IMR-90 (cell line): ENCODE measurements at regions not wholly inside any gene's neighbourhood (a gene's known extent, or its start where the extent isn't known, plus 50 kb on each side); places are given as distances from the start of the nearest gene placed in this dataset.

ENCODE experiments used
- ATAC-seq: fragments of 200-7000 bp; cut with Tn5 transposase; 2 replicates; pipeline ENCODE4 v1.9.1; 2020; ENCODE audit warnings: low read depth, mild to moderate bottlenecking, moderate library complexity
- BruUV-seq: library from RNA; stranded (reverse); fragments of 400-500 nt; replicated peaks from 2 replicates; lab custom pipeline; 2021; lab: Mats Ljungman, UMichigan
- CTCF ChIA-PET: fragments of 300-600 bp; formaldehyde crosslinking; extraction: SDS; loops from one replicate; lab custom pipeline; 2021; ENCODE audit warnings: antibody characterized with exemption; lab: Yijun Ruan, JAX
- POLR2A ChIA-PET: fragments of 300-600 bp; sonication (Branson Sonifier 250); formaldehyde crosslinking; loops from one replicate; lab custom pipeline; 2022; ENCODE audit warnings: antibody characterized with exemption; ENCODE audit not compliant: unreplicated experiment; lab: Charles Lee
- DNase-seq: peaks from one replicate; pipeline ENCODE4 v3.0.0; 2013
- H2AFZ ChIP-seq: replicated peaks from 2 replicates; pipeline ENCODE3; 2013; ENCODE audit warnings: low read length, mild to moderate bottlenecking; ENCODE audit not compliant: poor library complexity
- H2AK5ac ChIP-seq: 2 replicates; pipeline ENCODE4 v1.6.1; 2013; ENCODE audit warnings: low read depth, low read length, inconsistent platforms
- H2AK9ac ChIP-seq: replicated peaks from 2 replicates; pipeline ENCODE3; 2013; ENCODE audit warnings: mild to moderate bottlenecking, low read depth, low read length, moderate library complexity; ENCODE audit not compliant: poor library complexity
- H2BK120ac ChIP-seq: 2 replicates; pipeline ENCODE4 v1.6.1; 2013; ENCODE audit warnings: low read depth, low read length, inconsistent platforms
- H2BK15ac ChIP-seq: 3 replicates; pipeline ENCODE4 v1.6.1; 2013; ENCODE audit warnings: low read depth, low read length, inconsistent platforms
- H2BK20ac ChIP-seq: 2 replicates; pipeline ENCODE4 v1.6.1; 2013; ENCODE audit warnings: low read depth, mild to moderate bottlenecking, inconsistent platforms, low read length, moderate library complexity
- H2BK5ac ChIP-seq: 2 replicates; pipeline ENCODE4 v1.6.1; 2013; ENCODE audit warnings: mild to moderate bottlenecking, low read depth, low read length, inconsistent platforms; ENCODE audit not compliant: poor library complexity, severe bottlenecking
- H3K14ac ChIP-seq: replicated peaks from 2 replicates; pipeline ENCODE4 v1.6.1; 2013; ENCODE audit warnings: low read depth, low read length, inconsistent platforms
- H3K18ac ChIP-seq: 2 replicates; pipeline ENCODE4 v1.6.1; 2013; ENCODE audit warnings: low read depth, low read length, control low read depth
- H3K23ac ChIP-seq: 2 replicates; pipeline ENCODE4 v1.6.1; 2013; ENCODE audit warnings: low read depth, low read length, inconsistent platforms
- H3K27ac ChIP-seq: 2 replicates; pipeline ENCODE4 v1.5.1; 2013; ENCODE audit warnings: mild to moderate bottlenecking, control low read depth, low read length; ENCODE audit not compliant: insufficient read depth
- H3K27me3 ChIP-seq: 2 replicates; pipeline ENCODE4 v1.6.1; 2013; ENCODE audit warnings: low read length; ENCODE audit not compliant: control insufficient read depth, insufficient read depth
- H3K36me3 ChIP-seq: 2 replicates; pipeline ENCODE4 v1.6.1; 2013; ENCODE audit warnings: low read length, mixed read lengths; ENCODE audit not compliant: control insufficient read depth, insufficient read depth
- H3K4ac ChIP-seq: 2 replicates; pipeline ENCODE4 v1.6.1; 2013; ENCODE audit warnings: low read depth, low read length, inconsistent platforms
- H3K4me1 ChIP-seq: 2 replicates; pipeline ENCODE4 v1.6.1; 2013; ENCODE audit warnings: low read length, mixed read lengths; ENCODE audit not compliant: control insufficient read depth, insufficient read depth
- H3K4me2 ChIP-seq: 2 replicates; pipeline ENCODE4 v1.6.1; 2013; ENCODE audit warnings: low read depth, mild to moderate bottlenecking, control low read depth, low read length, moderate library complexity
- H3K4me3 ChIP-seq: 2 replicates; pipeline ENCODE4 v1.5.1; 2013; ENCODE audit warnings: low read depth, mild to moderate bottlenecking, control low read depth, low read length, moderate library complexity; ENCODE audit not compliant: insufficient read depth
- H3K56ac ChIP-seq: 2 replicates; pipeline ENCODE4 v1.6.1; 2013; ENCODE audit warnings: low read length, inconsistent platforms; ENCODE audit not compliant: insufficient read depth; ENCODE audit errors: extremely low read depth
- H3K79me1 ChIP-seq, 2 experiments: 2 replicates each; pipeline ENCODE4 v1.6.1; 2013; ENCODE audit warnings: low read length in 2 of 2, inconsistent platforms in 1 of 2, low read depth in 1 of 2
- H3K9ac ChIP-seq: 2 replicates; pipeline ENCODE4 v1.6.1; 2013; ENCODE audit warnings: low read depth, low read length, control low read depth
- H3K9me1 ChIP-seq: 2 replicates; pipeline ENCODE4 v1.6.1; 2013; ENCODE audit warnings: low read length, inconsistent platforms; ENCODE audit not compliant: insufficient read depth
- H3K9me3 ChIP-seq: 2 replicates; pipeline ENCODE4 v1.6.1; 2013; ENCODE audit warnings: low read length; ENCODE audit not compliant: control insufficient read depth, insufficient read depth
- H4K20me1 ChIP-seq: 2 replicates; pipeline ENCODE4 v1.6.1; 2013; ENCODE audit warnings: low read length, inconsistent platforms; ENCODE audit not compliant: insufficient read depth
- H4K5ac ChIP-seq: 2 replicates; pipeline ENCODE4 v1.6.1; 2013; ENCODE audit warnings: mild to moderate bottlenecking, low read depth, low read length, control low read depth
- H4K8ac ChIP-seq, 2 experiments: 2 replicates each; pipeline ENCODE4 v1.6.1; 2013; ENCODE audit warnings: low read depth in 2 of 2, low read length in 2 of 2, control low read depth in 1 of 2, inconsistent platforms in 1 of 2
- H4K91ac ChIP-seq: 2 replicates; pipeline ENCODE4 v1.6.1; 2013; ENCODE audit warnings: low read depth, low read length, inconsistent platforms; ENCODE audit not compliant: insufficient read depth
- BHLHE40 ChIP-seq: fragments of 150-350 bp; IDR thresholded peaks from 2 replicates; pipeline ENCODE4 v1.6.1; 2016; ENCODE audit warnings: mild to moderate bottlenecking, low read depth, low read length
- CEBPB ChIP-seq: IDR thresholded peaks from 2 replicates; pipeline ENCODE4 v1.6.1; 2012; ENCODE audit warnings: low read depth, low read length, improper control_type of control experiment
- CHD1 ChIP-seq: IDR thresholded peaks from 2 replicates; pipeline ENCODE4 v1.6.1; 2012; ENCODE audit warnings: low read depth, low read length, improper control_type of control experiment
- CTCF ChIP-seq: conservative IDR thresholded peaks from 2 replicates; pipeline ENCODE4 v1.5.1; 2012; ENCODE audit warnings: mild to moderate bottlenecking, low read depth, low read length, improper control_type of control experiment
- MXI1 ChIP-seq: IDR thresholded peaks from 2 replicates; pipeline ENCODE4 v1.6.1; 2012; ENCODE audit warnings: low read depth, mild to moderate bottlenecking, low read length, moderate library complexity, borderline replicate concordance
- NFE2L2 ChIP-seq: fragments of 150-350 bp; IDR thresholded peaks from 2 replicates; pipeline ENCODE4 v1.6.1; 2016; ENCODE audit warnings: low read depth, mild to moderate bottlenecking, low read length
- RFX5 ChIP-seq: IDR thresholded peaks from 2 replicates; pipeline ENCODE4 v1.8.0; 2012; ENCODE audit warnings: low read depth, mild to moderate bottlenecking, low read length, moderate library complexity
- USF2 ChIP-seq: fragments of 150-350 bp; IDR thresholded peaks from 2 replicates; pipeline ENCODE4 v1.6.1; 2017; ENCODE audit warnings: mild to moderate bottlenecking, antibody characterized with exemption, low read length, low read depth
- dilution Hi-C: fragments of 300-500 bp; cut with HindIII; formaldehyde crosslinking; loops from one replicate; pipeline ENCODE4 v1.14.3; 2018; ENCODE audit warnings: low sequenced_read_pairs; ENCODE audit not compliant: unreplicated experiment
- in situ Hi-C: fragments of 300-500 bp; cut with MboI; formaldehyde crosslinking; loops from 3 replicates; pipeline ENCODE4 v1.14.3; 2019; ENCODE audit warnings: low sequenced_read_pairs, inconsistent platforms, mixed read lengths
- intact Hi-C: fragments of 100-400 bp; cut with micrococcal nuclease; formaldehyde crosslinking; loops from 2 replicates; pipeline ENCODE4 v1.10.0; 2022
- TF ChIP-seq, protein P1 (sequence below): fragments of 150-350 bp; IDR thresholded peaks from 2 replicates; pipeline ENCODE4 v1.6.1; 2016; ENCODE audit warnings: low read depth, mild to moderate bottlenecking, low read length, moderate library complexity, borderline replicate concordance

DNA sequence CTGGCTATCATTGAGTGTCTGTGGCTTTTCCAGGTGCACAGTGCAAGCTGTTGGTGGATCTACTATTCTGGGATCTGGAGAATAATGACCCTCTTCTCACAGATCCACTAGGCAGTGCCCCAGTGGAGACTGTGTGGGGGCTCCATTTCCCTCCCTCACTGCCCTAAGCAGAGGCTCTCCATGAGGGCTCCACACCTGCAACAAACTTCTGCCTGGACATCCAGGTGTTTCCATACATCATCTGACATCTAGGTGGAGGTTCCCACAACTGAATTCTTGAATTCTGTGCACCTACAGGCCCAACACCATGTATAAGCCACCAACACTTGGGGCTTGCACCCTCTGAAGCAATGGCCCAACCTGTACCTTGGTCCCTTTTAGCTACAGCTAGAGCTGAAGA, 775.4 kb upstream of the CDH2 start:
- Histone ChIP-seq H2BK15ac (no peak overlapping the region), H3K36me3 (no peaks in the 10 kb centered on the region), H3K9ac (no peak overlapping the region), H3K4me1 (no peaks in the 10 kb centered on the region), H4K20me1 (no peaks in the 10 kb centered on the region), H3K4ac (no peak overlapping the region), H3K79me1 (no peaks in the 10 kb centered on the region), H3K4me3 (no peak overlapping the region), H4K8ac (no peak overlapping the region), H3K56ac (no peak overlapping the region), H3K23ac (no peak overlapping the region), H3K14ac (no peak overlapping the region), H2AK9ac (no peak overlapping the region), H3K9me1 (no peaks in the 10 kb centered on the region), H2AFZ (no peak overlapping the region), H2AK5ac (no peak overlapping the region), H3K18ac (no peak overlapping the region), H3K27me3 (no peaks in the 10 kb centered on the region), H3K9me3 (no peaks in the 10 kb centered on the region), H2BK20ac (no peak overlapping the region), H3K4me2 (no peak overlapping the region), H4K5ac (no peak overlapping the region), H2BK120ac (no peak overlapping the region), H4K91ac (no peak overlapping the region), H3K27ac (no peak overlapping the region), H2BK5ac (no peak overlapping the region)
- intact Hi-C loops (no loop called here), in situ Hi-C loops (no loop called here), dilution Hi-C loops (no loop called here)
- no peak for TF ChIP-seq USF2
- no peak for TF ChIP-seq CTCF
- no peak for TF ChIP-seq BHLHE40
- TF ChIP-seq, protein P1, sequence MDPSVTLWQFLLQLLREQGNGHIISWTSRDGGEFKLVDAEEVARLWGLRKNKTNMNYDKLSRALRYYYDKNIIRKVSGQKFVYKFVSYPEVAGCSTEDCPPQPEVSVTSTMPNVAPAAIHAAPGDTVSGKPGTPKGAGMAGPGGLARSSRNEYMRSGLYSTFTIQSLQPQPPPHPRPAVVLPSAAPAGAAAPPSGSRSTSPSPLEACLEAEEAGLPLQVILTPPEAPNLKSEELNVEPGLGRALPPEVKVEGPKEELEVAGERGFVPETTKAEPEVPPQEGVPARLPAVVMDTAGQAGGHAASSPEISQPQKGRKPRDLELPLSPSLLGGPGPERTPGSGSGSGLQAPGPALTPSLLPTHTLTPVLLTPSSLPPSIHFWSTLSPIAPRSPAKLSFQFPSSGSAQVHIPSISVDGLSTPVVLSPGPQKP = no peak
- no peak for TF ChIP-seq MXI1
- TF ChIP-seq RFX5 = no peak
- TF ChIP-seq NFE2L2 = no peak
- TF ChIP-seq CHD1 = no peak
- no peak for TF ChIP-seq CEBPB
- BruUV-seq = no TSS peak
- CTCF ChIA-PET = no interaction called here
- DNase-seq (no peak), ATAC-seq (no peak)
- POLR2A ChIA-PET = no interaction called here
